Endothelial cell of umbilical vein (primary cell): ENCODE measurements at regions not wholly inside any gene's neighbourhood (a gene's known extent, or its start where the extent isn't known, plus 50 kb on each side); places are given as distances from the start of the nearest gene placed in this dataset.

Experiments
- BruUV-seq: library from RNA; stranded (reverse); fragments of 400-500 nt; replicated peaks from 2 replicates; lab custom pipeline; 2021; lab: Mats Ljungman, UMichigan
- CTCF ChIA-PET: fragments of 300-600, 350-600 bp; sonication (Branson Sonifier 250); formaldehyde crosslinking; loops from one replicate; lab custom pipeline; 2021; ENCODE audit warnings: antibody characterized with exemption, inconsistent platforms; lab: Charles Lee
- POLR2A ChIA-PET: fragments of 300-600, 350-600 bp; sonication (Branson Sonifier 250); formaldehyde crosslinking; loops from one replicate; lab custom pipeline; 2021; ENCODE audit warnings: antibody characterized with exemption, inconsistent platforms; lab: Charles Lee
- DNase-seq: peaks from one replicate; pipeline ENCODE4 v3.0.0-alpha.2; 2011; ENCODE audit warnings: low read depth, low spot score
- FAIRE-seq: peaks from 2 replicates; lab custom pipeline; 2011; peaks lifted over from hg19 to GRCh38; lab: Jason Lieb, UNC
- H2AFZ ChIP-seq: 2 replicates; pipeline ENCODE4 v1.6.0; 2012; ENCODE audit warnings: low read depth, low read length, control low read depth, inconsistent platforms
- H3K27ac ChIP-seq: 2 replicates; pipeline ENCODE4 v1.5.1; 2011; ENCODE audit warnings: low read depth, mild to moderate bottlenecking, control low read depth, low read length, moderate library complexity; ENCODE audit not compliant: insufficient read depth
- H3K27me3 ChIP-seq, 2 experiments: 2 replicates each; pipeline versions ENCODE4 v1.6.0 to v1.6.1; 2011; ENCODE audit warnings: low read length in 2 of 2, mixed read lengths in 1 of 2; ENCODE audit not compliant: control insufficient read depth in 2 of 2, insufficient read depth in 2 of 2
- H3K36me3 ChIP-seq, 2 experiments: 2 replicates in 1 of 2; 3 replicates in 1 of 2; pipeline ENCODE4 v1.5.1; 2011; ENCODE audit warnings: low read length in 2 of 2, mild to moderate bottlenecking in 1 of 2, moderate library complexity in 1 of 2; ENCODE audit not compliant: control insufficient read depth in 2 of 2, insufficient read depth in 2 of 2; ENCODE audit errors: extremely low read depth in 1 of 2
- H3K4me1 ChIP-seq: 3 replicates; pipeline ENCODE4 v1.5.1; 2011; ENCODE audit warnings: mild to moderate bottlenecking, low read length; ENCODE audit not compliant: control insufficient read depth, insufficient read depth; ENCODE audit errors: extremely low read depth
- H3K4me2 ChIP-seq: 2 replicates; pipeline ENCODE4 v1.6.1; 2011; ENCODE audit warnings: low read length, control low read depth, mixed read lengths; ENCODE audit not compliant: insufficient read depth
- H3K4me3 ChIP-seq, 3 experiments: fragments of 200-600 bp in 1 of 3; sonication (generic), shearing (Covaris generic) in 1 of 3; replicated peaks in 1 of 3; 2 replicates each; pipeline ENCODE4 v1.5.1; 2011 to 2016; ENCODE audit warnings: control low read depth in 3 of 3, low read length in 3 of 3, mild to moderate bottlenecking in 2 of 3, inconsistent platforms in 1 of 3, low read depth in 1 of 3, moderate library complexity in 1 of 3; ENCODE audit not compliant: insufficient read depth in 1 of 3
- H3K79me2 ChIP-seq: 2 replicates; pipeline ENCODE4 v1.6.0; 2012; ENCODE audit warnings: low read length, inconsistent platforms; ENCODE audit not compliant: control insufficient read depth, insufficient read depth
- H3K9ac ChIP-seq: replicated peaks from 2 replicates; pipeline ENCODE3; 2011; ENCODE audit warnings: low read length, control low read depth; ENCODE audit not compliant: insufficient read depth; ENCODE audit errors: extremely low read depth
- H3K9me1 ChIP-seq: replicated peaks from 3 replicates; pipeline ENCODE4 v1.6.0; 2011; ENCODE audit warnings: mild to moderate bottlenecking, low read length; ENCODE audit not compliant: control insufficient read depth, insufficient read depth; ENCODE audit errors: extremely low read depth
- H3K9me3 ChIP-seq: replicated peaks from 2 replicates; pipeline ENCODE4 v1.5.1; 2012; ENCODE audit warnings: low read length, inconsistent platforms; ENCODE audit not compliant: control insufficient read depth, insufficient read depth
- H4K20me1 ChIP-seq: replicated peaks from 2 replicates; pipeline ENCODE3; 2011; ENCODE audit warnings: mild to moderate bottlenecking, low read length; ENCODE audit not compliant: control insufficient read depth, insufficient read depth; ENCODE audit errors: extremely low read depth
- CTCF ChIP-seq, 2 donors: IDR thresholded peaks; 1 replicate in 1 of 2; 2 replicates in 1 of 2; pipeline ENCODE4 v1.5.1; 2011; ENCODE audit warnings: low read length in 2 of 2, mild to moderate bottlenecking in 2 of 2, moderate library complexity in 2 of 2, control low read depth in 1 of 2, inconsistent platforms in 1 of 2, low read depth in 1 of 2; ENCODE audit not compliant: insufficient read depth in 1 of 2; ENCODE audit errors: extremely low read depth in 1 of 2
- EZH2 ChIP-seq: IDR thresholded peaks from 2 replicates; pipeline ENCODE4 v1.6.1; 2012; ENCODE audit warnings: borderline replicate concordance, low read depth, mild to moderate bottlenecking, moderate library complexity, low read length, inconsistent platforms; ENCODE audit not compliant: severe bottlenecking
- FOS ChIP-seq: IDR thresholded peaks from 2 replicates; pipeline ENCODE4 v1.6.1; 2011; ENCODE audit warnings: mild to moderate bottlenecking, low read length, moderate library complexity, borderline replicate concordance; ENCODE audit not compliant: insufficient read depth
- GATA2 ChIP-seq: IDR thresholded peaks from 2 replicates; pipeline ENCODE4 v1.7.0; 2011; ENCODE audit warnings: low read depth, mild to moderate bottlenecking, moderate library complexity, mixed read lengths, low read length; ENCODE audit not compliant: insufficient read length, insufficient read depth
- JUN ChIP-seq: IDR thresholded peaks from 2 replicates; pipeline ENCODE4 v1.6.1; 2011; ENCODE audit warnings: borderline replicate concordance, low read depth; ENCODE audit not compliant: insufficient read length, insufficient read depth
- MAX ChIP-seq: IDR thresholded peaks from 2 replicates; pipeline ENCODE4 v1.6.1; 2011; ENCODE audit not compliant: insufficient read depth, insufficient read length
- MYC ChIP-seq: IDR thresholded peaks from one replicate; pipeline ENCODE4 v1.6.1; 2011; ENCODE audit warnings: mild to moderate bottlenecking, low read depth, low read length
- POLR2A ChIP-seq: IDR thresholded peaks from 2 replicates; pipeline ENCODE4 v1.6.1; 2012; ENCODE audit warnings: low read depth, mild to moderate bottlenecking, control low read depth, low read length
- POLR2AphosphoS5 ChIP-seq: IDR thresholded peaks from 2 replicates; pipeline ENCODE4 v1.6.1; 2012; ENCODE audit warnings: low read depth, mild to moderate bottlenecking, control low read depth, low read length, moderate library complexity; ENCODE audit not compliant: insufficient read depth
- dilution Hi-C: fragments of 300-500 bp; cut with MboI; formaldehyde crosslinking; loops from one replicate; pipeline ENCODE4 v1.15.0; 2019; ENCODE audit warnings: low sequenced_read_pairs; ENCODE audit not compliant: extremely low pct_ligation_motif_present
- intact Hi-C: fragments of 100-400 bp; cut with micrococcal nuclease; formaldehyde crosslinking; loops from one replicate; pipeline ENCODE4 v1.10.0; 2022

GRCh38 chr13:74272826-74273225 lies 138.6 kb upstream of the KLF12 start:
- CTCF ChIA-PET = interaction anchor here (0.6 to 1.0 kb wide), 4 partner anchors 10 to 115 kb away, joined by 3 read pairs; no protein-coding TSS in a partner anchor
- no peak overlapping the region for H3K4me3 ChIP-seq
- H3K4me1 ChIP-seq = no peaks in the 10 kb centered on the region
- no peaks in the 10 kb centered on the region for H3K36me3 ChIP-seq
- DNase-seq = no peak
- H3K9ac ChIP-seq = no peak overlapping the region
- dilution Hi-C loops (no loop called here), intact Hi-C loops (no loop called here)
- no peaks in the 10 kb centered on the region for H4K20me1 ChIP-seq
- no peak overlapping the region for H2AFZ ChIP-seq
- H3K27ac ChIP-seq = no peak overlapping the region
- TF ChIP-seq MYC (no peak), JUN (no peak), MAX (no peak), FOS (no peak), POLR2AphosphoS5 (no peak)
- no peaks in the 10 kb centered on the region for H3K9me1 ChIP-seq
- POLR2A ChIA-PET = no interaction called here
- no peak for FAIRE-seq
- H3K4me2 ChIP-seq = no peak overlapping the region
- H3K27me3 ChIP-seq = no peaks in the 10 kb centered on the region
- H3K9me3 ChIP-seq = no peaks in the 10 kb centered on the region
- BruUV-seq = no TSS peak
- H3K79me2 ChIP-seq = no peaks in the 10 kb centered on the region

GRCh38 chr13:74270018-74270417 lies 135.8 kb upstream of the KLF12 start:
- dilution Hi-C loops = no loop called here

More at GRCh38 chr13:74270018-74270417, 135.8 kb upstream of the KLF12 start:
- Histone ChIP-seq H4K20me1 (no peaks in the 10 kb centered on the region), H3K9me3 (no peaks in the 10 kb centered on the region), H2AFZ (no peak overlapping the region), H3K9me1 (no peaks in the 10 kb centered on the region), H3K4me3 (no peak overlapping the region), H3K79me2 (no peaks in the 10 kb centered on the region), H3K27me3 (no peaks in the 10 kb centered on the region), H3K9ac (no peak overlapping the region), H3K27ac (no peak overlapping the region), H3K36me3 (no peaks in the 10 kb centered on the region), H3K4me2 (no peak overlapping the region), H3K4me1 (no peaks in the 10 kb centered on the region)
- FAIRE-seq (no peak), DNase-seq (no peak)
- TF ChIP-seq MAX = no peak
- TF ChIP-seq POLR2AphosphoS5 = no peak
- no peak for TF ChIP-seq FOS
- no peak for TF ChIP-seq MYC
- TF ChIP-seq EZH2 = no peak
- TF ChIP-seq CTCF (IDR thresholded peaks at IDR 0.05; ENCODE audit: extremely low read depth in 1 of 2, insufficient read depth in 1 of 2, low read depth in 1 of 2, low read length in 2 of 2) = no peak
- TF ChIP-seq GATA2 = no peak
- TF ChIP-seq POLR2A = no peak
- TF ChIP-seq JUN = no peak
- ChIA-PET CTCF (interaction anchor here (1.1 kb wide), 1 partner anchor 22 kb away, joined by 3 read pairs; no protein-coding TSS in a partner anchor), POLR2A (no interaction called here)
- no TSS peak for BruUV-seq
- intact Hi-C loops = no loop called here
